ENCODE measurements at regions not wholly inside any gene's neighbourhood (a gene's known extent, or its start where the extent isn't known, plus 50 kb on each side); places are given as distances from the start of the nearest gene placed in this dataset.

GRCh38 chr6:133773776-133774175, 115.1 kb upstream of the TCF21 start:
- Mint-ChIP-seq H3K9me3 (no peaks in the 10 kb centered on the region), H3K27ac (no peak overlapping the region), H3K36me3 (no peaks in the 10 kb centered on the region), H3K4me1 (no peaks in the 10 kb centered on the region), H3K27me3 (ENCODE audit: insufficient read depth, low read depth) (no peaks in the 10 kb centered on the region), H3K4me3 (no peak overlapping the region)
- Histone ChIP-seq H3K27me3 (no peaks in the 10 kb centered on the region), H3K4me2 (no peak overlapping the region), H2AFZ (replicated peaks) (no peak overlapping the region), H4K20me1 (ENCODE audit: low read depth) (no peaks in the 10 kb centered on the region), H3F3A (ENCODE audit: low read depth) (no peaks in the 10 kb centered on the region), H3K9ac (no peak overlapping the region), H3K27ac (no peak overlapping the region), H3K79me2 (ENCODE audit: low read depth) (no peaks in the 10 kb centered on the region), H3K4me1 (no peaks in the 10 kb centered on the region), H3K36me3 (no peaks in the 10 kb centered on the region), H3K4me3 (no peak overlapping the region), H3K9me3 (ENCODE audit: low read depth) (no peaks in the 10 kb centered on the region)
- no peak for TF ChIP-seq EZH2phosphoT487 (IDR thresholded peaks at IDR 0.05)
- TF ChIP-seq CTCF (IDR thresholded peaks at IDR 0.05): no peak
- TF ChIP-seq EZH2 (IDR thresholded peaks at IDR 0.05): no peak
- DNase-seq (ENCODE audit: low spot score): no peak

- Histone ChIP-seq H3K36me3 (no peaks in the 10 kb centered on the region), H3F3A (ENCODE audit: low read depth) (no peaks in the 10 kb centered on the region), H3K4me1 (no peaks in the 10 kb centered on the region), H3K27me3 (no peaks in the 10 kb centered on the region), H3K4me2 (no peak overlapping the region), H3K9ac (no peak overlapping the region), H4K20me1 (ENCODE audit: low read depth) (no peaks in the 10 kb centered on the region), H3K79me2 (ENCODE audit: low read depth) (no peaks in the 10 kb centered on the region), H3K9me3 (ENCODE audit: low read depth) (no peaks in the 10 kb centered on the region), H3K27ac (no peak overlapping the region), H3K4me3 (no peak overlapping the region), H2AFZ (replicated peaks) (no peak overlapping the region)
- TF ChIP-seq CTCF (IDR thresholded peaks at IDR 0.05) (no peak), EZH2 (IDR thresholded peaks at IDR 0.05) (no peak), EZH2phosphoT487 (IDR thresholded peaks at IDR 0.05) (no peak)
- Mint-ChIP-seq H3K4me3 (no peak overlapping the region), H3K4me1 (no peaks in the 10 kb centered on the region), H3K36me3 (no peaks in the 10 kb centered on the region), H3K27ac (no peak overlapping the region), H3K27me3 (ENCODE audit: insufficient read depth, low read depth) (no peaks in the 10 kb centered on the region), H3K9me3 (no peaks in the 10 kb centered on the region)
- DNase-seq (ENCODE audit: low spot score): no peak
Observed at GRCh38 chr6:133774356-133774755, 114.6 kb upstream of the TCF21 start.

GRCh38 chr6:133778414-133779130, 110.3 kb upstream of the TCF21 start:
- Mint-ChIP-seq H3K4me3 (no peak overlapping the region), H3K27me3 (ENCODE audit: insufficient read depth, low read depth) (no peaks in the 10 kb centered on the region), H3K9me3 (no peaks in the 10 kb centered on the region), H3K27ac (no peak overlapping the region), H3K4me1 (no peaks in the 10 kb centered on the region), H3K36me3 (no peaks in the 10 kb centered on the region)
- Histone ChIP-seq H3K27ac (no peak overlapping the region), H3K4me2 (no peak overlapping the region), H2AFZ (replicated peaks) (no peak overlapping the region), H3K9me3 (ENCODE audit: low read depth) (no peaks in the 10 kb centered on the region), H3F3A (ENCODE audit: low read depth) (no peaks in the 10 kb centered on the region), H3K36me3 (no peaks in the 10 kb centered on the region), H3K27me3 (no peaks in the 10 kb centered on the region), H3K4me1 (no peaks in the 10 kb centered on the region), H3K9ac (no peak overlapping the region), H3K4me3 (no peak overlapping the region), H4K20me1 (ENCODE audit: low read depth) (no peaks in the 10 kb centered on the region), H3K79me2 (ENCODE audit: low read depth) (no peaks in the 10 kb centered on the region)
- no peak for TF ChIP-seq EZH2phosphoT487 (IDR thresholded peaks at IDR 0.05)
- no peak for DNase-seq (ENCODE audit: low spot score)

DNA sequence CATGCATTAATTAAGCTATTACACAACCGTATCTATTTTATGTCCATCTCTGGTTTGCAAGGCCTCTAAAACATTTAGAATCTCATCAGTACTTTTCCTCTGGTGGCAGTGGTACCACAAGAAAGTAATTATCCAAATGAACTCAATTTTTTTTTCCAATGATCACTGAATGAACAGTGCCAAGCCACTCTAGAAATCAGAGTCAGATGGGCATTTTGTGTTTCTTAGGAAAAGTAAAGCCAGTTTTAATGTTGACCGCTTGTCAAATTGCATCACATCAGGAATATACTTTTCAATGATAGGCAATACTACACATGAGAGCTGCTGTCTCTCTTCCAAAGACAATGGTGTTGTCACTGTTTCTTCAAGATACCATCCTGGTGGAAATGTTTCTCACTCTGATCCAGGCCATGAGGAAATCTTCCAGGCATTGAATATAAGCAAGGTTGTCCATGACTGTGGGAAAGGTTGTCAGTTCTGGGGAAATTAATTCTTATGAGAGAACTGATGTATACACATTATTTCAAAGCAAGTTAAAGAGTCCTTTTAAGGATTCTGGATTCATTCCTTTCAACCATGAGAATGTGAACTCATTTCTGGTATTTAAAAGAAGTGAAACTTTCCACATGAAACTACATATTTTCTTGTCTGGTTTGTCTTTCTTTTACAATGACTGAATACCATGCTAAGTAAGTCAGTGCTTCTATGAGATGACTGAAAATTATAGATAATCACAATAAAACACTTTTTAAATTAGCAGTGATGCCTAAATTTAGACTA, 108.8 kb upstream of the TCF21 start:
- no peaks in the 10 kb centered on the region for H3K27me3 Mint-ChIP-seq (ENCODE audit: insufficient read depth, low read depth)
- no peaks in the 10 kb centered on the region for H3K27me3 ChIP-seq
- no peak overlapping the region for H3K4me3 Mint-ChIP-seq
- no peaks in the 10 kb centered on the region for H3K79me2 ChIP-seq (ENCODE audit: low read depth)
- peak overlapping the region; percentile 43 for H2AFZ ChIP-seq (replicated peaks)
- no peaks in the 10 kb centered on the region for H3K36me3 Mint-ChIP-seq
- H3K9me3 ChIP-seq (ENCODE audit: low read depth): no peaks in the 10 kb centered on the region
- H3K4me3 ChIP-seq: no peak overlapping the region
- no peaks in the 10 kb centered on the region for H4K20me1 ChIP-seq (ENCODE audit: low read depth)
- H3K4me2 ChIP-seq: no peak overlapping the region
- DNase-seq (ENCODE audit: low spot score): no peak
- no peak overlapping the region for H3K27ac Mint-ChIP-seq
- no peak overlapping the region for H3K27ac ChIP-seq
- H3F3A ChIP-seq (ENCODE audit: low read depth): no peaks in the 10 kb centered on the region
- TF ChIP-seq EZH2 (IDR thresholded peaks at IDR 0.05): no peak
- no peaks in the 10 kb centered on the region for H3K36me3 ChIP-seq
- H3K9ac ChIP-seq: no peak overlapping the region
- no peaks in the 10 kb centered on the region for H3K9me3 Mint-ChIP-seq
- H3K4me1 Mint-ChIP-seq: no peaks in the 10 kb centered on the region
- no peaks in the 10 kb centered on the region for H3K4me1 ChIP-seq

All from neural progenitor cell (in vitro differentiated cells).